ENCODE measurements at regions not wholly inside any gene's neighbourhood (a gene's known extent, or its start where the extent isn't known, plus 50 kb on each side); places are given as distances from the start of the nearest gene placed in this dataset.

- DNase-seq (ENCODE audit: low read depth in 1 of 2, low spot score in 1 of 2): no peak
Measured at GRCh38 chr5:72036951-72037350, 70.3 kb upstream of the MAP1B start.

DNA sequence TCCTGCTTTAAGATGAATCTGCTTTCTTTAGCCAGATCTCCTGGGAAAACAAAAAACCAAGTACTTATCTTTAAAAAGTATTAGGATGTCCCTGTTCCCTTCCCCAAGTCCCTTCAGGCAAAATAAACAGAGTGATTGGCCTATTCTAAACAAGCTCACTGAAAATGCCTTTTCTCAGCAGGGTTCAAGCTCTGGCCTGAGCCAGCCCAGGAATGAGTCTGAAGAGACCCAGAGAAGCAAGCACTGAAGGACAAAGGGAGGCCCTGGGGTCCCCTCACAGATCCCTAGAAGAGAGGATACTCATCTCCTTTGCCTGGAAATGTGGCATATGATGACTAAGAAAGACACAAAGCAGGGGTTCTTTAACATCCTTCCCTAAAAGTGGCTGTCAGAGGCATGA is 66.8 kb upstream of the MAP1B start:
- DNase-seq (ENCODE audit: low read depth in 1 of 2, low spot score in 1 of 2): no peak

DNA sequence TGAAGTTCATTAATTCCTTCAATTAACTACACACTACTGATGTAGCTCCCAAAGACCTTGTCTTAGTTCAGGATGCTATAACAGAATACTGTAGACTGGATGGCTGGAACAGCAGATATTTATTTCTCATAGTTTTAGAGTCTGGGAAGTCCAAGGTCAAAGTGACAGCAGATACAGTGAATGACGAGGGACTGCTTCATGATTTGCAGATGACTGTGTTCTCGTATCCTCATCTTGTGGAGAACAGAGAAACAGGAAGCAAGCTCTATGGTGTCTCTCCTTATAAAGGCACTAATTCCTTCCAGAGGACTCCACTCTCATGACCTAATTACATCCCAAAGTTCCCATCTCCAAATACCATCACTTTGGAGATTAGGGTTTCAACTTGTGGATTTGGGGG is 65.6 kb upstream of the MAP1B start:
- no peak for DNase-seq (ENCODE audit: low read depth in 1 of 2, low spot score in 1 of 2)

DNA sequence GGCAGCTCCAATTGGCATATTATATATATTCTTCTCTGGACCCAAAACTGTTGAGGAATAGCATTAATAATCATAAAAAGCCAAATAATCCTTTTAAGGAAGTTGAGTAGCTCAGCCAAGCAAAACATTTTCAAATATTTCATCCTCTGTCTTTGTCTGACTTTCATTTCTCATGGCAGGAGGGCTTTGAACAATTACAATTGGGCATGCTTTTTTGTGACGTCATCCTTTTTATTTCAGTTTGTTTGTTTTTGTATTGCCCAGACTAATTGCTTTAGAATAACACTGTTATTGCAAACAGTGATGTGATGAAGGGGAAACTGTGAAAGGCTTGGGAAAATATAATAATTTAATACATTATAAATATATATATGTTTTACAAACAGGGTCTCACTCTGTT is 65.2 kb upstream of the MAP1B start:
- DNase-seq (ENCODE audit: low read depth in 1 of 2, low spot score in 1 of 2): no peak

- no peak for DNase-seq (ENCODE audit: low read depth in 1 of 2, low spot score in 1 of 2)
Measured at GRCh38 chr5:72045692-72046091, 61.6 kb upstream of the MAP1B start.

DNA sequence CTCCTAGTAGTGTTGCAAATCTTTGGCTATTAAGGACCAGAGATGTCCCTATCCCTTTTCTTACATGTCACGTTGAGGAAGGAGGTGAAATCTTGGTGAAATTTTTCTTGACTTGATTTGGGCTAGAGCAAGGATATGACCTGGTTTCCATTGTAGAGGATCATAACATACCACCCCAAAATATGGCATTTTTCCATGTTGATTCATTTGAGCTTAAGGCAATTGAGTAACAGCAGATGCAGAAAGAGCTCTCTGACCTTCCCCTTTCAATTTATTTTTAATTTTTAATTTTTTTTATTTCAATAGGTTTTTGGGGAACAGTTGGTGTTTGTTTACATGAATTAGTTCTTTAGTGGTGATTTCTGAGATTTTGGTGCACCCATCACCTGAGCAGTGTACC is 61.2 kb upstream of the MAP1B start:
- DNase-seq (ENCODE audit: low read depth in 1 of 2, low spot score in 1 of 2): no peak

DNA sequence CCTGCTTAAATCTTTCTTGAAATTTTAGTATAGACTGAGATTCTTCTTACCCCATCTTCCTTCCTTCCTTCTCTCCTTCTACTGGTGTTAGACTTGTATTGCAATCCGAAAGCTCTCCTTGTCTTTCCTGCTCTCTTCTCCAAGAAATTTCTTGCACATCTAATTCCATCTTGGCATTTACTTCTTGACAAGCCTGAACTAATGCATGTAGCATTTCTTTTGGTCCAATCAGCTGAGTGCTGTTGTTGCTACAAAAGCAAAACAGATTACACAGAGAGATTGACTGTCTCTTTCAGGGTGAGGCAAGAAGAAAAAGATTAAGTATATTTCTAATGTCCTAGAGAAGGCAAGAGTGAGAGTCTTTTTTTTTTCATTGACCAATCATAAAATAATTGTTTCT is 51.6 kb upstream of the MAP1B start:
- DNase-seq (ENCODE audit: low read depth in 1 of 2, low spot score in 1 of 2): no peak
